IMR-90 (cell line): ENCODE measurements at regions not wholly inside any gene's neighbourhood (a gene's known extent, or its start where the extent isn't known, plus 50 kb on each side); places are given as distances from the start of the nearest gene placed in this dataset.

Source experiments
- ATAC-seq: fragments of 200-7000 bp; cut with Tn5 transposase; 2 replicates; pipeline ENCODE4 v1.9.1; 2020; ENCODE audit warnings: low read depth, mild to moderate bottlenecking, moderate library complexity
- BruUV-seq: library from RNA; stranded (reverse); fragments of 400-500 nt; replicated peaks from 2 replicates; lab custom pipeline; 2021; lab: Mats Ljungman, UMichigan
- CTCF ChIA-PET: fragments of 300-600 bp; formaldehyde crosslinking; extraction: SDS; loops from one replicate; lab custom pipeline; 2021; ENCODE audit warnings: antibody characterized with exemption; lab: Yijun Ruan, JAX
- POLR2A ChIA-PET: fragments of 300-600 bp; sonication (Branson Sonifier 250); formaldehyde crosslinking; loops from one replicate; lab custom pipeline; 2022; ENCODE audit warnings: antibody characterized with exemption; ENCODE audit not compliant: unreplicated experiment; lab: Charles Lee
- DNase-seq: peaks from one replicate; pipeline ENCODE4 v3.0.0; 2013
- H2AFZ ChIP-seq: replicated peaks from 2 replicates; pipeline ENCODE3; 2013; ENCODE audit warnings: low read length, mild to moderate bottlenecking; ENCODE audit not compliant: poor library complexity
- H2AK5ac ChIP-seq: 2 replicates; pipeline ENCODE4 v1.6.1; 2013; ENCODE audit warnings: low read depth, low read length, inconsistent platforms
- H2AK9ac ChIP-seq: replicated peaks from 2 replicates; pipeline ENCODE3; 2013; ENCODE audit warnings: mild to moderate bottlenecking, low read depth, low read length, moderate library complexity; ENCODE audit not compliant: poor library complexity
- H2BK120ac ChIP-seq: 2 replicates; pipeline ENCODE4 v1.6.1; 2013; ENCODE audit warnings: low read depth, low read length, inconsistent platforms
- H2BK15ac ChIP-seq: 3 replicates; pipeline ENCODE4 v1.6.1; 2013; ENCODE audit warnings: low read depth, low read length, inconsistent platforms
- H2BK20ac ChIP-seq: 2 replicates; pipeline ENCODE4 v1.6.1; 2013; ENCODE audit warnings: low read depth, mild to moderate bottlenecking, inconsistent platforms, low read length, moderate library complexity
- H2BK5ac ChIP-seq: 2 replicates; pipeline ENCODE4 v1.6.1; 2013; ENCODE audit warnings: mild to moderate bottlenecking, low read depth, low read length, inconsistent platforms; ENCODE audit not compliant: poor library complexity, severe bottlenecking
- H3K14ac ChIP-seq: replicated peaks from 2 replicates; pipeline ENCODE4 v1.6.1; 2013; ENCODE audit warnings: low read depth, low read length, inconsistent platforms
- H3K18ac ChIP-seq: 2 replicates; pipeline ENCODE4 v1.6.1; 2013; ENCODE audit warnings: low read depth, low read length, control low read depth
- H3K23ac ChIP-seq: 2 replicates; pipeline ENCODE4 v1.6.1; 2013; ENCODE audit warnings: low read depth, low read length, inconsistent platforms
- H3K27ac ChIP-seq: 2 replicates; pipeline ENCODE4 v1.5.1; 2013; ENCODE audit warnings: mild to moderate bottlenecking, control low read depth, low read length; ENCODE audit not compliant: insufficient read depth
- H3K27me3 ChIP-seq: 2 replicates; pipeline ENCODE4 v1.6.1; 2013; ENCODE audit warnings: low read length; ENCODE audit not compliant: control insufficient read depth, insufficient read depth
- H3K36me3 ChIP-seq: 2 replicates; pipeline ENCODE4 v1.6.1; 2013; ENCODE audit warnings: low read length, mixed read lengths; ENCODE audit not compliant: control insufficient read depth, insufficient read depth
- H3K4ac ChIP-seq: 2 replicates; pipeline ENCODE4 v1.6.1; 2013; ENCODE audit warnings: low read depth, low read length, inconsistent platforms
- H3K4me1 ChIP-seq: 2 replicates; pipeline ENCODE4 v1.6.1; 2013; ENCODE audit warnings: low read length, mixed read lengths; ENCODE audit not compliant: control insufficient read depth, insufficient read depth
- H3K4me2 ChIP-seq: 2 replicates; pipeline ENCODE4 v1.6.1; 2013; ENCODE audit warnings: low read depth, mild to moderate bottlenecking, control low read depth, low read length, moderate library complexity
- H3K4me3 ChIP-seq: 2 replicates; pipeline ENCODE4 v1.5.1; 2013; ENCODE audit warnings: low read depth, mild to moderate bottlenecking, control low read depth, low read length, moderate library complexity; ENCODE audit not compliant: insufficient read depth
- H3K56ac ChIP-seq: 2 replicates; pipeline ENCODE4 v1.6.1; 2013; ENCODE audit warnings: low read length, inconsistent platforms; ENCODE audit not compliant: insufficient read depth; ENCODE audit errors: extremely low read depth
- H3K79me1 ChIP-seq, 2 experiments: 2 replicates each; pipeline ENCODE4 v1.6.1; 2013; ENCODE audit warnings: low read length in 2 of 2, inconsistent platforms in 1 of 2, low read depth in 1 of 2
- H3K9ac ChIP-seq: 2 replicates; pipeline ENCODE4 v1.6.1; 2013; ENCODE audit warnings: low read depth, low read length, control low read depth
- H3K9me1 ChIP-seq: 2 replicates; pipeline ENCODE4 v1.6.1; 2013; ENCODE audit warnings: low read length, inconsistent platforms; ENCODE audit not compliant: insufficient read depth
- H3K9me3 ChIP-seq: 2 replicates; pipeline ENCODE4 v1.6.1; 2013; ENCODE audit warnings: low read length; ENCODE audit not compliant: control insufficient read depth, insufficient read depth
- H4K20me1 ChIP-seq: 2 replicates; pipeline ENCODE4 v1.6.1; 2013; ENCODE audit warnings: low read length, inconsistent platforms; ENCODE audit not compliant: insufficient read depth
- H4K5ac ChIP-seq: 2 replicates; pipeline ENCODE4 v1.6.1; 2013; ENCODE audit warnings: mild to moderate bottlenecking, low read depth, low read length, control low read depth
- H4K8ac ChIP-seq, 2 experiments: 2 replicates each; pipeline ENCODE4 v1.6.1; 2013; ENCODE audit warnings: low read depth in 2 of 2, low read length in 2 of 2, control low read depth in 1 of 2, inconsistent platforms in 1 of 2
- H4K91ac ChIP-seq: 2 replicates; pipeline ENCODE4 v1.6.1; 2013; ENCODE audit warnings: low read depth, low read length, inconsistent platforms; ENCODE audit not compliant: insufficient read depth
- ELK1 ChIP-seq: fragments of 150-350 bp; IDR thresholded peaks from 2 replicates; pipeline ENCODE4 v1.6.1; 2016; ENCODE audit warnings: low read depth, mild to moderate bottlenecking, low read length, moderate library complexity, borderline replicate concordance
- MXI1 ChIP-seq: IDR thresholded peaks from 2 replicates; pipeline ENCODE4 v1.6.1; 2012; ENCODE audit warnings: low read depth, mild to moderate bottlenecking, low read length, moderate library complexity, borderline replicate concordance
- NFE2L2 ChIP-seq: fragments of 150-350 bp; IDR thresholded peaks from 2 replicates; pipeline ENCODE4 v1.6.1; 2016; ENCODE audit warnings: low read depth, mild to moderate bottlenecking, low read length
- SMC3 ChIP-seq: fragments of 150-350 bp; IDR thresholded peaks from 2 replicates; pipeline ENCODE4 v1.6.1; 2016; ENCODE audit warnings: low read depth, mild to moderate bottlenecking, antibody characterized with exemption, low read length, moderate library complexity
- WGBS, 2 experiments: methylation state at CpG; one replicate each; pipeline versions ENCODE4 v1.1.5 to v1.1.7; 2013; ENCODE audit warnings: missing lambda C conversion rate in 2 of 2; ENCODE audit not compliant: insufficient read length in 1 of 2; ENCODE audit errors: extremely low coverage in 2 of 2; 5-methylcytosine and 5-hydroxymethylcytosine counted together
- dilution Hi-C: fragments of 300-500 bp; cut with HindIII; formaldehyde crosslinking; loops from one replicate; pipeline ENCODE4 v1.14.3; 2018; ENCODE audit warnings: low sequenced_read_pairs; ENCODE audit not compliant: unreplicated experiment
- in situ Hi-C: fragments of 300-500 bp; cut with MboI; formaldehyde crosslinking; loops from 3 replicates; pipeline ENCODE4 v1.14.3; 2019; ENCODE audit warnings: low sequenced_read_pairs, inconsistent platforms, mixed read lengths
- intact Hi-C: fragments of 100-400 bp; cut with micrococcal nuclease; formaldehyde crosslinking; loops from 2 replicates; pipeline ENCODE4 v1.10.0; 2022

- Histone ChIP-seq H3K27me3 (no peaks in the 10 kb centered on the region), H2BK120ac (no peak overlapping the region), H3K4me2 (no peak overlapping the region), H2AFZ (no peak overlapping the region), H3K9ac (no peak overlapping the region), H3K9me1 (no peaks in the 10 kb centered on the region), H3K56ac (no peak overlapping the region), H2BK5ac (no peak overlapping the region), H3K27ac (no peak overlapping the region), H3K36me3 (no peaks in the 10 kb centered on the region), H4K8ac (no peak overlapping the region), H4K91ac (no peak overlapping the region), H4K20me1 (no peaks in the 10 kb centered on the region), H3K4me1 (no peaks in the 10 kb centered on the region), H3K79me1 (no peaks in the 10 kb centered on the region), H2BK15ac (no peak overlapping the region), H3K4ac (no peak overlapping the region), H2AK5ac (no peak overlapping the region), H3K9me3 (peaks cover 8% of the 10 kb centered on the region), H3K4me3 (no peak overlapping the region), H3K23ac (no peak overlapping the region), H2BK20ac (no peak overlapping the region), H2AK9ac (no peak overlapping the region), H3K18ac (no peak overlapping the region), H3K14ac (no peak overlapping the region), H4K5ac (no peak overlapping the region)
- ChIA-PET POLR2A (no interaction called here), CTCF (interaction anchor here (0.6 kb wide), 1 partner anchor 13 kb away, joined by 4 read pairs; no protein-coding TSS in a partner anchor)
- WGBS, 2 experiments: no CpG with 5 or more reads among the region's 3 CpGs
- ATAC-seq (no peak), DNase-seq (no peak)
- dilution Hi-C loops: no loop called here
- BruUV-seq: no TSS peak
- TF ChIP-seq ELK1 (no peak), SMC3 (no peak), MXI1 (no peak), NFE2L2 (no peak)
- in situ Hi-C loops: no loop called here
- intact Hi-C loops: no loop called here
Measured at GRCh38 chr5:152607401-152608160, 202.5 kb upstream of the NMUR2 start.
